Activated effector memory CD4-positive, alpha-beta T cell treated with anti-CD3 and anti-CD28 coated beads, Interleukin-2, amount 50 U/mL, for 16 hours (primary cell): ENCODE measurements at regions not wholly inside any gene's neighbourhood (a gene's known extent, or its start where the extent isn't known, plus 50 kb on each side); places are given as distances from the start of the nearest gene placed in this dataset.

Experiments
- DNase-seq: peaks from one replicate; pipeline ENCODE4 v3.0.0-alpha.2; 2020

GRCh38 chr15:69828181-69828828, 269.4 kb downstream of the TLE3 start:
- DNase-seq = no peak

DNA sequence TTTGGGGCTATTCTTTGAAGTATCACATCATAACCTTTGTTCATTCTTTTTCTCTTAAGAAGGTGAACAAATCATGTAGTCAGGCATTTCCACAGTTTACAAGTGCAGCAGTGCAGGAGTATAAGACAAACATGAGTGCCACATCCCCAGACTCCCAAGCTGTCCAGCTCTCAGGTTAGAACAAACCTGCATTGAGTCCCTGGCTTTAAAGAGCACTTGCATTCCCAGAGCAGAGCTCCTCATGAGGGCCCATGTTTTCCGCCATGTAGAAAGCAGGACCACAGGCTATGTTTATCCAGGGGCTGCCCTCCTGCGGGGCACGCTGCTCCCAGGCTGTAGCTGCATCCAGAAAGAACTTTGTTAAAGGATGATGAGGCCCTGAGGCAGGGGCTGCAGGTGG, 267.7 kb downstream of the TLE3 start:
- no peak for DNase-seq

DNA sequence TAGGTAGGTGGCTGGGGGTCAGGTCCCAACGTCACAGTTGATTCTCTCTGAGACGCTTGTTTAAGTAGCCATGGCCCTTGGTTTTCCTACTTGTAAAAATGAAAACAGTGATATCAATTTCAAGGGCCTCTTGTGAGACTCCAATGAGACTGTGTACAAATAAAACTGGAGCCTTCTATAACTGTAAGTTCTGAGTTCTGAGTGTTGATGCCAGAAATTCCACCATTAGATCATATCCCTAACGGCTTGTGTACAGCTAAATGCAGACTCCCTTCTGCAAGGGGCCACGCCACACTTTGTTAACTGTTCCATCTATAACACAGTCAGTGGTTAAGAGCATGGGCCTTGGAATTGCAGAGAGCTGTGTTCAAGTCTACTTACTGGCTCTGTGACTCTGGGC, 267.3 kb downstream of the TLE3 start:
- DNase-seq = no peak

GRCh38 chr15:69830876-69831275, 266.8 kb downstream of the TLE3 start:
- no peak for DNase-seq

DNA sequence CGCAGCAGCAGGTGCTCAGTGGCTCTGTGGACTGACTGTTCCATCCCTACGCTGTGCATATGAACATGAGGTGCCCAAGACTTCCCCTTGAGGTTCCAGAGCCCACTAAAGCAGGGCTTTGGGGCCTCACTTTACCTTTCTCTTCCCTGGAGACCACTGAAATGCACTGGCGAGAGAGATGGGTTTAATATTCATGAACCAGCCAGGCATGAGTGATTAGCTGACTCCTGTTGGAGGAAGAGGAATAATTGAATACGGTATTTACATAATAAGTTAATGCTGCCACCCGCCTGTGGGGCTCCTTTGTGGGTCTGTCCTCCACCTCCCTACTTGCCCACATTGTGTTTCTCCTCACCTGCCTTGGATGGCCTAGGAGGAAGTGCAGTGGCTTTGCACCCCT, 263.4 kb downstream of the TLE3 start:
- DNase-seq = no peak

DNA sequence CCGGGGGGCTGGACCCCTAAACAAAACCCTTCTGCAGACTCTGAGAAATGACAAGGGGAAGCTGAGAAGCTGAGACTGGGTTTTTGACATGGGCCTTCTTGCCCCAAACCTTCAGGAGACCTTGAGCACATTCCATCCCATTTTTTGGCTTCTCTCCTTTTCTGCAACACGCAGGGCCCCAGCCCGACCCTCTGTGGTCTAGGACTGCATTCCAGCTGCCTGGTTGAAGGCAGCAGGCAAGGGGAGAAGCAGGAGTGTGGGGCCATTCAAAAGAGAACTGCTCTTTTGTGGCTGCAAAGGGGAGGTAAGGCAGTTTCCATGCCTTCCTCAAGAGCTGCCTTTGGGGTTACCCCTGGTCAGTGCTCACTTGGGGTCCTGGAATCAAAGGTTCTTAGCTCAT, 263.0 kb downstream of the TLE3 start:
- no peak for DNase-seq

DNA sequence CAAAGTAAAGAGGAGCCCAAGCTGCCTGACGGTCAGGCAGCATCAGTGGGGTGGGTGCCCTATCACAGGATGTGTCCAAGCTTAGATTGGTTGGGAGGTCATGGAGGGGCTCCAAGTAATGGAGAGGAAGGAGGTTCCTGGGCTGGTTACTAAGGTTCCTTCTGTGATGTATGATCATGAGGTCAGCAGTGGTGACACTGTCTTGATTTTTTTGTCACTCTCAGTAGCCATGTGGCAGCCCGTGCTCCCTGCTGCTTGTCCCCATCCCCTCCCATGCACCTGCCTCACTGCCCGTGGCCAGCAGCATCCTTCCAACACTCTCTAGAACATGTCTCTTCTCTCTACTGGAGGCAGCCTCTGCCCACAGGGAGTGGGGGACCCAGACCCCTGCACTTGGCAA, 261.7 kb downstream of the TLE3 start:
- no peak for DNase-seq

- no peak for DNase-seq
Measured at GRCh38 chr15:69836526-69837230, 261.0 kb downstream of the TLE3 start.

GRCh38 chr15:69838338-69838737, 259.4 kb downstream of the TLE3 start:
- no peak for DNase-seq

GRCh38 chr15:69838994-69839393, 258.7 kb downstream of the TLE3 start:
- no peak for DNase-seq

DNA sequence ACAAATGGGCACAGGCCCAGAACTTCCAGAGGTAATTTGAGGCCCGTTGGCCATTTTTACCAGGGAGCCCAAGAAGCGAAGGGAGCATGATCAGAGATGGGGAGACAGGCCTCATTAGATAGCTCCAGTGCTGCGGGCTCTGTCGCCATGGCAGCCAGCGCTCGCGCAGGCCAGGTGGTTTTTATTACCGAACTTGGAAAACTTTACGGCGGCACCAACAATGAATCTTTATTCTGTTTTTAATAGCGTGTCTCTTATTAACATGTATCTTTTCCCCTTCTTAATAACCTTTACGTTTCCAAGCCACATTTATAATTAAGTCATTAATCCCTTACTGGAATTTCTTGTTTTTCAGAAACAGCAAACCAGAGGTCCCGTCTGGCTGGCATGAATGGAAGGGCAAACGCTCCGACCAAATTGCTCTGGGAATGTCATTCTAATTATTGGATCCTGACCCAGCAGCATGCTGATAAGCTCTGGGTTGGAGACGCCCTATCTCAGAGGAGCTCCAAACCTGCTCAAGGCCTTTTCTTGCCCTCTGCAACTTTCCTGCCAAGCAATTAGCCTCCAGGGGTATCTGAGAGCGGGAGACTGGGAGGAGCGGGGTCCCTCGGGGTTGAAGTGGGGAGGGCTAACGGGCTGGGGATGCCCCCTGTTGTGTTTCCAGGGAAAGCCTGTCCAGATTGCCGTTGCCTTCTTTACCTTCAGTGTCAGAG, 256.4 kb downstream of the TLE3 start:
- no peak for DNase-seq

GRCh38 chr15:69842851-69843250, 254.9 kb downstream of the TLE3 start:
- DNase-seq = no peak

DNA sequence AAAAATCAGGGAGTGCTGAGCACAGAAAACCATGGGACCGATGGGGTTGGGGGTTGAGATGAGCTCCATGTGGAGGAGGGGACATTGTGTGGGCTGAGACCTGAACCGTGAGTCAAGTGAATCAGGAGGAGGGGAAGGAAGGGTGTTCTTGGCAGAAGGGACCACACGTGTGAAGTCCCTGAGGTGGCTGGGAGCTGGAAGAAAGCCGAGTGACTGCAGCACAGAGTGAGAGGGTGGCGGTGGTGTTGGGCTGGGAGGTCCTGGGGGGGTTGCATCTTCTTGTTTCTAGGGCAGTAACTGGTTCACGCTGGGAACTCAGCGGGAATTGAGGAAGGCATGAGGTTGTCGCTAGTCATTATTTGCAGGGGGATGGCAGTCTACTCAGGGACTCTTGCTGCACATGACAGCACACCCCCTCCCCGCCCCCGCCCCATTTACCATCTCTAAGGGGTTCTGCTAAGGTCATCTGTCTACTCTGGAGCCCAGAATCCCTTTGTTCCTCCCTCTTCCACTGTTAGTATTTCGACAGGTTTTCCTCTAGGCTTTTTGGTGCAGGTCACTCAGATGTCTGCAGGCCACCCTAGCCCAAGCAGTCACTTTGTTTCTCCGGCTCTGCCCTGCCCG, 254.3 kb downstream of the TLE3 start:
- DNase-seq = no peak

GRCh38 chr15:69843900-69844304, 253.8 kb downstream of the TLE3 start:
- no peak for DNase-seq

GRCh38 chr15:69845159-69845558, 252.6 kb downstream of the TLE3 start:
- no peak for DNase-seq

DNA sequence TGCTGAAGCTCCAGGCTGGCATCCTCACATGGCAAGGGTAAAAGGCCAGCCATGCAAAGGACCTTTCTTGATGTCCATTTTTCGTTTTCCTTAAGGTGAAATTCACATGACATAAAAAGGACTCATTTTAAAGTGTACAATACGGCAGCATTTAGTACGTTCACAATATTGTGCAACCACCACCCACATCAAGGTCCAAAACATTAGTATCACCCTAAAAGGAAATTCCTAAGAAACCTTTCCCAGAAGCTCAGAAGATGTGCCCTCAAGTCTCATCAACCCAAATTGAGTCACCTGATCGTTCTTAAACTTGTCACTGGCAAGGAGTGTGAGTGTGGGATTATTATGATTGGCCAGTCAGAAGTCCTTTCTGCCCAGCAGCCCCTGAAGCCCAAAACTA, 250.1 kb downstream of the TLE3 start:
- DNase-seq = no peak

DNA sequence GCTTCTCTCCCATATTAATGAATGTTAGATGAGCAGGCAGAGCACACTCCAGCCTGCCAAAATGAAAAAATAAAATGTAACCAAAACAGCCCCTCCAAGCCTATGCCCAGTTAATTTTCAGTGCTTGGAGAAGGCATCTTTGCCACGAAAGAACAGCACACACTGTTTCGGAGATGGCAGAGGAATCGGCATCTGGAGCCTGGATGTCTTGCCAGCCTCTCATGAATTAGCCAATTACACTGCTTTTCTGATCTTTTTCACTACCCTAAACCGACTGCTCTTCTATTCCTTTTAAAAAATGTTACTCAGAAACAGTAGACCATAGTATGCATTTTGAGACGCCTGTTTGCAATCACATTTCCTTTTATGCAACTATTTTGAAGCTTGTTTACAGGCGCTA, 249.6 kb downstream of the TLE3 start:
- no peak for DNase-seq

DNA sequence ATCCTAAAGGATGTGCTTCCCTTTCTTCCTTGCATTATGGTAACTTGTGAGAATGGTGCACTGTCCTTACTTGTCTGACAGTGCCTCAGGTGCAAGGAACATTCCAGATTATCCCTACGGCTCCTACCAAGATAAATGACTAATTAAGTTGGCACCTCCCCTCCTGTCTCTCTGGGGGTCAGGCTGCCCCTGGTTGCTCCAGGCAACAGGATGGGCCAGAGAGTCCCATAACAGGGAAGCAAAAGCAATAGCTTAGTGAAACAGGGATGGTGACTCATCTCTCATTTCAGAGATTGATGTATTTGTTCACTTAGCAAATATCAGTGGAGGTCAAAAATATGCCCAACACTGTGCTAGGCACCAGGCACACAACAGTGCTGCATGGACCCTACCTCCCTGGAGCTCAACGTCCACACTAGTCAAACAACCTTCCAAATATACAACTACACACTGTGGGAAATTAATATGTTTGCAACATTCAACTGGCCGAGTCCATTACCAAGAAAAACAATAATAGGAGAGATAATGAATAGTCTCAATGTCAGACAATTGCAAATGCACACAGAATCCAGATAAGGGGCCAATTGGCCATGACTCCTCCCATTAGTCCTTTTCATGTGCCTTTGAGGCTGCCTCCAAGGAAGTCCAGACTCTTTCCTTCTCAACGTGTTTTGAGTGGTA, 249.0 kb downstream of the TLE3 start:
- DNase-seq = no peak

- no peak for DNase-seq
Measured at GRCh38 chr15:69849232-69849610, 248.5 kb downstream of the TLE3 start.

DNA sequence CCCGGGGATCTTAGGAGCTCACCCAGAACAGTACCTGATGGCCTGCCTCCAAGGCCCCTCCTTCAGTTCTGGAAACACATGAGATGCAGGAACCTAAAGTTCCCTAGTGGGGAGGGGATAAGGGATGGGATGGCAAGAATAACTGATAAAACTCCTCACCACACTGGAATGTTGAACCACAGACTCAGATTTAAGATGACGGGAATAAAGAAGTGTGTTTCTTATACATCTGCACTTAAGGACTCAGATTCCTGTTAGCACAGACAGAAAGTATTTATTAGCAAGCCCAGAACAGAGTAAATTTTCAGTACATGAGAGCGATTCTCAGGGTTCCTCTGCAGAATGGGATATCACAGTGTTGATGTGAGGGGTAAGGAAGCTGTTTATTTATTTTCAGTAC, 245.2 kb downstream of the TLE3 start:
- DNase-seq = no peak

GRCh38 chr15:69852916-69853315, 244.8 kb downstream of the TLE3 start:
- DNase-seq = no peak

GRCh38 chr15:69853544-69853951, 244.2 kb downstream of the TLE3 start:
- no peak for DNase-seq

GRCh38 chr15:69854001-69854400, 243.7 kb downstream of the TLE3 start:
- no peak for DNase-seq
